IMR-90 (cell line): ENCODE measurements at regions not wholly inside any gene's neighbourhood (a gene's known extent, or its start where the extent isn't known, plus 50 kb on each side); places are given as distances from the start of the nearest gene placed in this dataset.

Experiments used
- ATAC-seq: fragments of 200-7000 bp; cut with Tn5 transposase; 2 replicates; pipeline ENCODE4 v1.9.1; 2020; ENCODE audit warnings: low read depth, mild to moderate bottlenecking, moderate library complexity
- BruUV-seq: library from RNA; stranded (reverse); fragments of 400-500 nt; replicated peaks from 2 replicates; lab custom pipeline; 2021; lab: Mats Ljungman, UMichigan
- CTCF ChIA-PET: fragments of 300-600 bp; formaldehyde crosslinking; extraction: SDS; loops from one replicate; lab custom pipeline; 2021; ENCODE audit warnings: antibody characterized with exemption; lab: Yijun Ruan, JAX
- POLR2A ChIA-PET: fragments of 300-600 bp; sonication (Branson Sonifier 250); formaldehyde crosslinking; loops from one replicate; lab custom pipeline; 2022; ENCODE audit warnings: antibody characterized with exemption; ENCODE audit not compliant: unreplicated experiment; lab: Charles Lee
- DNase-seq: peaks from one replicate; pipeline ENCODE4 v3.0.0; 2013
- H2AFZ ChIP-seq: replicated peaks from 2 replicates; pipeline ENCODE3; 2013; ENCODE audit warnings: low read length, mild to moderate bottlenecking; ENCODE audit not compliant: poor library complexity
- H2AK5ac ChIP-seq: 2 replicates; pipeline ENCODE4 v1.6.1; 2013; ENCODE audit warnings: low read depth, low read length, inconsistent platforms
- H2AK9ac ChIP-seq: replicated peaks from 2 replicates; pipeline ENCODE3; 2013; ENCODE audit warnings: mild to moderate bottlenecking, low read depth, low read length, moderate library complexity; ENCODE audit not compliant: poor library complexity
- H2BK120ac ChIP-seq: 2 replicates; pipeline ENCODE4 v1.6.1; 2013; ENCODE audit warnings: low read depth, low read length, inconsistent platforms
- H2BK15ac ChIP-seq: 3 replicates; pipeline ENCODE4 v1.6.1; 2013; ENCODE audit warnings: low read depth, low read length, inconsistent platforms
- H2BK20ac ChIP-seq: 2 replicates; pipeline ENCODE4 v1.6.1; 2013; ENCODE audit warnings: low read depth, mild to moderate bottlenecking, inconsistent platforms, low read length, moderate library complexity
- H2BK5ac ChIP-seq: 2 replicates; pipeline ENCODE4 v1.6.1; 2013; ENCODE audit warnings: mild to moderate bottlenecking, low read depth, low read length, inconsistent platforms; ENCODE audit not compliant: poor library complexity, severe bottlenecking
- H3K14ac ChIP-seq: replicated peaks from 2 replicates; pipeline ENCODE4 v1.6.1; 2013; ENCODE audit warnings: low read depth, low read length, inconsistent platforms
- H3K18ac ChIP-seq: 2 replicates; pipeline ENCODE4 v1.6.1; 2013; ENCODE audit warnings: low read depth, low read length, control low read depth
- H3K23ac ChIP-seq: 2 replicates; pipeline ENCODE4 v1.6.1; 2013; ENCODE audit warnings: low read depth, low read length, inconsistent platforms
- H3K27ac ChIP-seq: 2 replicates; pipeline ENCODE4 v1.5.1; 2013; ENCODE audit warnings: mild to moderate bottlenecking, control low read depth, low read length; ENCODE audit not compliant: insufficient read depth
- H3K27me3 ChIP-seq: 2 replicates; pipeline ENCODE4 v1.6.1; 2013; ENCODE audit warnings: low read length; ENCODE audit not compliant: control insufficient read depth, insufficient read depth
- H3K36me3 ChIP-seq: 2 replicates; pipeline ENCODE4 v1.6.1; 2013; ENCODE audit warnings: low read length, mixed read lengths; ENCODE audit not compliant: control insufficient read depth, insufficient read depth
- H3K4ac ChIP-seq: 2 replicates; pipeline ENCODE4 v1.6.1; 2013; ENCODE audit warnings: low read depth, low read length, inconsistent platforms
- H3K4me1 ChIP-seq: 2 replicates; pipeline ENCODE4 v1.6.1; 2013; ENCODE audit warnings: low read length, mixed read lengths; ENCODE audit not compliant: control insufficient read depth, insufficient read depth
- H3K4me2 ChIP-seq: 2 replicates; pipeline ENCODE4 v1.6.1; 2013; ENCODE audit warnings: low read depth, mild to moderate bottlenecking, control low read depth, low read length, moderate library complexity
- H3K4me3 ChIP-seq: 2 replicates; pipeline ENCODE4 v1.5.1; 2013; ENCODE audit warnings: low read depth, mild to moderate bottlenecking, control low read depth, low read length, moderate library complexity; ENCODE audit not compliant: insufficient read depth
- H3K56ac ChIP-seq: 2 replicates; pipeline ENCODE4 v1.6.1; 2013; ENCODE audit warnings: low read length, inconsistent platforms; ENCODE audit not compliant: insufficient read depth; ENCODE audit errors: extremely low read depth
- H3K79me1 ChIP-seq, 2 experiments: 2 replicates each; pipeline ENCODE4 v1.6.1; 2013; ENCODE audit warnings: low read length in 2 of 2, inconsistent platforms in 1 of 2, low read depth in 1 of 2
- H3K9ac ChIP-seq: 2 replicates; pipeline ENCODE4 v1.6.1; 2013; ENCODE audit warnings: low read depth, low read length, control low read depth
- H3K9me1 ChIP-seq: 2 replicates; pipeline ENCODE4 v1.6.1; 2013; ENCODE audit warnings: low read length, inconsistent platforms; ENCODE audit not compliant: insufficient read depth
- H3K9me3 ChIP-seq: 2 replicates; pipeline ENCODE4 v1.6.1; 2013; ENCODE audit warnings: low read length; ENCODE audit not compliant: control insufficient read depth, insufficient read depth
- H4K20me1 ChIP-seq: 2 replicates; pipeline ENCODE4 v1.6.1; 2013; ENCODE audit warnings: low read length, inconsistent platforms; ENCODE audit not compliant: insufficient read depth
- H4K5ac ChIP-seq: 2 replicates; pipeline ENCODE4 v1.6.1; 2013; ENCODE audit warnings: mild to moderate bottlenecking, low read depth, low read length, control low read depth
- H4K8ac ChIP-seq, 2 experiments: 2 replicates each; pipeline ENCODE4 v1.6.1; 2013; ENCODE audit warnings: low read depth in 2 of 2, low read length in 2 of 2, control low read depth in 1 of 2, inconsistent platforms in 1 of 2
- H4K91ac ChIP-seq: 2 replicates; pipeline ENCODE4 v1.6.1; 2013; ENCODE audit warnings: low read depth, low read length, inconsistent platforms; ENCODE audit not compliant: insufficient read depth
- CHD1 ChIP-seq: IDR thresholded peaks from 2 replicates; pipeline ENCODE4 v1.6.1; 2012; ENCODE audit warnings: low read depth, low read length, improper control_type of control experiment
- CTCF ChIP-seq: conservative IDR thresholded peaks from 2 replicates; pipeline ENCODE4 v1.5.1; 2012; ENCODE audit warnings: mild to moderate bottlenecking, low read depth, low read length, improper control_type of control experiment
- ELK1 ChIP-seq: fragments of 150-350 bp; IDR thresholded peaks from 2 replicates; pipeline ENCODE4 v1.6.1; 2016; ENCODE audit warnings: low read depth, mild to moderate bottlenecking, low read length, moderate library complexity, borderline replicate concordance
- MAFK ChIP-seq: IDR thresholded peaks from 2 replicates; pipeline ENCODE4 v1.6.1; 2012; ENCODE audit warnings: low read depth, low read length, improper control_type of control experiment
- MXI1 ChIP-seq: IDR thresholded peaks from 2 replicates; pipeline ENCODE4 v1.6.1; 2012; ENCODE audit warnings: low read depth, mild to moderate bottlenecking, low read length, moderate library complexity, borderline replicate concordance
- NFE2L2 ChIP-seq: fragments of 150-350 bp; IDR thresholded peaks from 2 replicates; pipeline ENCODE4 v1.6.1; 2016; ENCODE audit warnings: low read depth, mild to moderate bottlenecking, low read length
- RFX5 ChIP-seq: IDR thresholded peaks from 2 replicates; pipeline ENCODE4 v1.8.0; 2012; ENCODE audit warnings: low read depth, mild to moderate bottlenecking, low read length, moderate library complexity
- SMC3 ChIP-seq: fragments of 150-350 bp; IDR thresholded peaks from 2 replicates; pipeline ENCODE4 v1.6.1; 2016; ENCODE audit warnings: low read depth, mild to moderate bottlenecking, antibody characterized with exemption, low read length, moderate library complexity
- USF2 ChIP-seq: fragments of 150-350 bp; IDR thresholded peaks from 2 replicates; pipeline ENCODE4 v1.6.1; 2017; ENCODE audit warnings: mild to moderate bottlenecking, antibody characterized with exemption, low read length, low read depth
- WGBS, 2 experiments: methylation state at CpG; one replicate each; pipeline versions ENCODE4 v1.1.5 to v1.1.7; 2013; ENCODE audit warnings: missing lambda C conversion rate in 2 of 2; ENCODE audit not compliant: insufficient read length in 1 of 2; ENCODE audit errors: extremely low coverage in 2 of 2; 5-methylcytosine and 5-hydroxymethylcytosine counted together
- dilution Hi-C: fragments of 300-500 bp; cut with HindIII; formaldehyde crosslinking; loops from one replicate; pipeline ENCODE4 v1.14.3; 2018; ENCODE audit warnings: low sequenced_read_pairs; ENCODE audit not compliant: unreplicated experiment
- in situ Hi-C: fragments of 300-500 bp; cut with MboI; formaldehyde crosslinking; loops from 3 replicates; pipeline ENCODE4 v1.14.3; 2019; ENCODE audit warnings: low sequenced_read_pairs, inconsistent platforms, mixed read lengths
- intact Hi-C: fragments of 100-400 bp; cut with micrococcal nuclease; formaldehyde crosslinking; loops from 2 replicates; pipeline ENCODE4 v1.10.0; 2022

GRCh38 chr13:112137144-112137543 is 70.2 kb downstream of the SOX1 start:
- CTCF ChIA-PET: no interaction called here
- DNase-seq: no peak

More at GRCh38 chr13:112137144-112137543, 70.2 kb downstream of the SOX1 start:
- Histone ChIP-seq H2AK5ac (no peak overlapping the region), H3K79me1 (no peaks in the 10 kb centered on the region), H4K5ac (no peak overlapping the region), H3K27ac (no peak overlapping the region), H3K4me2 (no peak overlapping the region), H3K27me3 (no peaks in the 10 kb centered on the region), H3K4me1 (no peaks in the 10 kb centered on the region), H3K9me3 (peaks cover 35% of the 10 kb centered on the region), H2AFZ (no peak overlapping the region), H2BK5ac (no peak overlapping the region), H4K8ac (no peak overlapping the region), H2AK9ac (no peak overlapping the region), H3K23ac (no peak overlapping the region), H2BK120ac (no peak overlapping the region), H3K4ac (no peak overlapping the region), H3K9ac (no peak overlapping the region), H3K18ac (no peak overlapping the region), H3K4me3 (no peak overlapping the region), H3K14ac (no peak overlapping the region), H4K91ac (no peak overlapping the region), H2BK15ac (no peak overlapping the region), H2BK20ac (no peak overlapping the region), H3K56ac (no peak overlapping the region), H3K9me1 (no peaks in the 10 kb centered on the region), H3K36me3 (no peaks in the 10 kb centered on the region), H4K20me1 (no peaks in the 10 kb centered on the region)
- intact Hi-C loops: no loop called here
- dilution Hi-C loops: no loop called here
- TF ChIP-seq ELK1 (no peak), USF2 (no peak), MXI1 (no peak), MAFK (no peak), RFX5 (no peak), CTCF (no peak), CHD1 (no peak), SMC3 (no peak), NFE2L2 (no peak)
- no TSS peak for BruUV-seq
- POLR2A ChIA-PET: no interaction called here
- WGBS, 2 experiments: no CpG with 5 or more reads among the region's 6 CpGs
- no peak for ATAC-seq
- in situ Hi-C loops: no loop called here
